IMR-90 (cell line): ENCODE measurements at regions not wholly inside any gene's neighbourhood (a gene's known extent, or its start where the extent isn't known, plus 50 kb on each side); places are given as distances from the start of the nearest gene placed in this dataset.

Source experiments
- ATAC-seq: fragments of 200-7000 bp; cut with Tn5 transposase; 2 replicates; pipeline ENCODE4 v1.9.1; 2020; ENCODE audit warnings: low read depth, mild to moderate bottlenecking, moderate library complexity
- BruUV-seq: library from RNA; stranded (reverse); fragments of 400-500 nt; replicated peaks from 2 replicates; lab custom pipeline; 2021; lab: Mats Ljungman, UMichigan
- CTCF ChIA-PET: fragments of 300-600 bp; formaldehyde crosslinking; extraction: SDS; loops from one replicate; lab custom pipeline; 2021; ENCODE audit warnings: antibody characterized with exemption; lab: Yijun Ruan, JAX
- POLR2A ChIA-PET: fragments of 300-600 bp; sonication (Branson Sonifier 250); formaldehyde crosslinking; loops from one replicate; lab custom pipeline; 2022; ENCODE audit warnings: antibody characterized with exemption; ENCODE audit not compliant: unreplicated experiment; lab: Charles Lee
- DNase-seq: peaks from one replicate; pipeline ENCODE4 v3.0.0; 2013
- H2AFZ ChIP-seq: replicated peaks from 2 replicates; pipeline ENCODE3; 2013; ENCODE audit warnings: low read length, mild to moderate bottlenecking; ENCODE audit not compliant: poor library complexity
- H2AK5ac ChIP-seq: 2 replicates; pipeline ENCODE4 v1.6.1; 2013; ENCODE audit warnings: low read depth, low read length, inconsistent platforms
- H2AK9ac ChIP-seq: replicated peaks from 2 replicates; pipeline ENCODE3; 2013; ENCODE audit warnings: mild to moderate bottlenecking, low read depth, low read length, moderate library complexity; ENCODE audit not compliant: poor library complexity
- H2BK120ac ChIP-seq: 2 replicates; pipeline ENCODE4 v1.6.1; 2013; ENCODE audit warnings: low read depth, low read length, inconsistent platforms
- H2BK15ac ChIP-seq: 3 replicates; pipeline ENCODE4 v1.6.1; 2013; ENCODE audit warnings: low read depth, low read length, inconsistent platforms
- H2BK20ac ChIP-seq: 2 replicates; pipeline ENCODE4 v1.6.1; 2013; ENCODE audit warnings: low read depth, mild to moderate bottlenecking, inconsistent platforms, low read length, moderate library complexity
- H2BK5ac ChIP-seq: 2 replicates; pipeline ENCODE4 v1.6.1; 2013; ENCODE audit warnings: mild to moderate bottlenecking, low read depth, low read length, inconsistent platforms; ENCODE audit not compliant: poor library complexity, severe bottlenecking
- H3K14ac ChIP-seq: replicated peaks from 2 replicates; pipeline ENCODE4 v1.6.1; 2013; ENCODE audit warnings: low read depth, low read length, inconsistent platforms
- H3K18ac ChIP-seq: 2 replicates; pipeline ENCODE4 v1.6.1; 2013; ENCODE audit warnings: low read depth, low read length, control low read depth
- H3K23ac ChIP-seq: 2 replicates; pipeline ENCODE4 v1.6.1; 2013; ENCODE audit warnings: low read depth, low read length, inconsistent platforms
- H3K27ac ChIP-seq: 2 replicates; pipeline ENCODE4 v1.5.1; 2013; ENCODE audit warnings: mild to moderate bottlenecking, control low read depth, low read length; ENCODE audit not compliant: insufficient read depth
- H3K27me3 ChIP-seq: 2 replicates; pipeline ENCODE4 v1.6.1; 2013; ENCODE audit warnings: low read length; ENCODE audit not compliant: control insufficient read depth, insufficient read depth
- H3K36me3 ChIP-seq: 2 replicates; pipeline ENCODE4 v1.6.1; 2013; ENCODE audit warnings: low read length, mixed read lengths; ENCODE audit not compliant: control insufficient read depth, insufficient read depth
- H3K4ac ChIP-seq: 2 replicates; pipeline ENCODE4 v1.6.1; 2013; ENCODE audit warnings: low read depth, low read length, inconsistent platforms
- H3K4me1 ChIP-seq: 2 replicates; pipeline ENCODE4 v1.6.1; 2013; ENCODE audit warnings: low read length, mixed read lengths; ENCODE audit not compliant: control insufficient read depth, insufficient read depth
- H3K4me2 ChIP-seq: 2 replicates; pipeline ENCODE4 v1.6.1; 2013; ENCODE audit warnings: low read depth, mild to moderate bottlenecking, control low read depth, low read length, moderate library complexity
- H3K4me3 ChIP-seq: 2 replicates; pipeline ENCODE4 v1.5.1; 2013; ENCODE audit warnings: low read depth, mild to moderate bottlenecking, control low read depth, low read length, moderate library complexity; ENCODE audit not compliant: insufficient read depth
- H3K56ac ChIP-seq: 2 replicates; pipeline ENCODE4 v1.6.1; 2013; ENCODE audit warnings: low read length, inconsistent platforms; ENCODE audit not compliant: insufficient read depth; ENCODE audit errors: extremely low read depth
- H3K79me1 ChIP-seq, 2 experiments: 2 replicates each; pipeline ENCODE4 v1.6.1; 2013; ENCODE audit warnings: low read length in 2 of 2, inconsistent platforms in 1 of 2, low read depth in 1 of 2
- H3K9ac ChIP-seq: 2 replicates; pipeline ENCODE4 v1.6.1; 2013; ENCODE audit warnings: low read depth, low read length, control low read depth
- H3K9me1 ChIP-seq: 2 replicates; pipeline ENCODE4 v1.6.1; 2013; ENCODE audit warnings: low read length, inconsistent platforms; ENCODE audit not compliant: insufficient read depth
- H3K9me3 ChIP-seq: 2 replicates; pipeline ENCODE4 v1.6.1; 2013; ENCODE audit warnings: low read length; ENCODE audit not compliant: control insufficient read depth, insufficient read depth
- H4K20me1 ChIP-seq: 2 replicates; pipeline ENCODE4 v1.6.1; 2013; ENCODE audit warnings: low read length, inconsistent platforms; ENCODE audit not compliant: insufficient read depth
- H4K5ac ChIP-seq: 2 replicates; pipeline ENCODE4 v1.6.1; 2013; ENCODE audit warnings: mild to moderate bottlenecking, low read depth, low read length, control low read depth
- H4K8ac ChIP-seq, 2 experiments: 2 replicates each; pipeline ENCODE4 v1.6.1; 2013; ENCODE audit warnings: low read depth in 2 of 2, low read length in 2 of 2, control low read depth in 1 of 2, inconsistent platforms in 1 of 2
- H4K91ac ChIP-seq: 2 replicates; pipeline ENCODE4 v1.6.1; 2013; ENCODE audit warnings: low read depth, low read length, inconsistent platforms; ENCODE audit not compliant: insufficient read depth
- BHLHE40 ChIP-seq: fragments of 150-350 bp; IDR thresholded peaks from 2 replicates; pipeline ENCODE4 v1.6.1; 2016; ENCODE audit warnings: mild to moderate bottlenecking, low read depth, low read length
- CEBPB ChIP-seq: IDR thresholded peaks from 2 replicates; pipeline ENCODE4 v1.6.1; 2012; ENCODE audit warnings: low read depth, low read length, improper control_type of control experiment
- CHD1 ChIP-seq: IDR thresholded peaks from 2 replicates; pipeline ENCODE4 v1.6.1; 2012; ENCODE audit warnings: low read depth, low read length, improper control_type of control experiment
- ELK1 ChIP-seq: fragments of 150-350 bp; IDR thresholded peaks from 2 replicates; pipeline ENCODE4 v1.6.1; 2016; ENCODE audit warnings: low read depth, mild to moderate bottlenecking, low read length, moderate library complexity, borderline replicate concordance
- FOS ChIP-seq: fragments of 150-350 bp; IDR thresholded peaks from 2 replicates; pipeline ENCODE4 v1.6.1; 2016; ENCODE audit warnings: low read depth, low read length
- MXI1 ChIP-seq: IDR thresholded peaks from 2 replicates; pipeline ENCODE4 v1.6.1; 2012; ENCODE audit warnings: low read depth, mild to moderate bottlenecking, low read length, moderate library complexity, borderline replicate concordance
- NFE2L2 ChIP-seq: fragments of 150-350 bp; IDR thresholded peaks from 2 replicates; pipeline ENCODE4 v1.6.1; 2016; ENCODE audit warnings: low read depth, mild to moderate bottlenecking, low read length
- RAD21 ChIP-seq: IDR thresholded peaks from 2 replicates; pipeline ENCODE4 v1.6.1; 2012; ENCODE audit warnings: low read length, improper control_type of control experiment
- RCOR1 ChIP-seq: IDR thresholded peaks from 2 replicates; pipeline ENCODE4 v1.6.1; 2012; ENCODE audit warnings: mild to moderate bottlenecking, low read length, improper control_type of control experiment; ENCODE audit not compliant: insufficient replicate concordance
- RFX5 ChIP-seq: IDR thresholded peaks from 2 replicates; pipeline ENCODE4 v1.8.0; 2012; ENCODE audit warnings: low read depth, mild to moderate bottlenecking, low read length, moderate library complexity
- SMC3 ChIP-seq: fragments of 150-350 bp; IDR thresholded peaks from 2 replicates; pipeline ENCODE4 v1.6.1; 2016; ENCODE audit warnings: low read depth, mild to moderate bottlenecking, antibody characterized with exemption, low read length, moderate library complexity
- USF2 ChIP-seq: fragments of 150-350 bp; IDR thresholded peaks from 2 replicates; pipeline ENCODE4 v1.6.1; 2017; ENCODE audit warnings: mild to moderate bottlenecking, antibody characterized with exemption, low read length, low read depth
- WGBS, 2 experiments: methylation state at CpG; one replicate each; pipeline versions ENCODE4 v1.1.5 to v1.1.7; 2013; ENCODE audit warnings: missing lambda C conversion rate in 2 of 2; ENCODE audit not compliant: insufficient read length in 1 of 2; ENCODE audit errors: extremely low coverage in 2 of 2; 5-methylcytosine and 5-hydroxymethylcytosine counted together
- dilution Hi-C: fragments of 300-500 bp; cut with HindIII; formaldehyde crosslinking; loops from one replicate; pipeline ENCODE4 v1.14.3; 2018; ENCODE audit warnings: low sequenced_read_pairs; ENCODE audit not compliant: unreplicated experiment
- in situ Hi-C: fragments of 300-500 bp; cut with MboI; formaldehyde crosslinking; loops from 3 replicates; pipeline ENCODE4 v1.14.3; 2019; ENCODE audit warnings: low sequenced_read_pairs, inconsistent platforms, mixed read lengths
- intact Hi-C: fragments of 100-400 bp; cut with micrococcal nuclease; formaldehyde crosslinking; loops from 2 replicates; pipeline ENCODE4 v1.10.0; 2022

GRCh38 chr7:127513311-127513710, 72.1 kb downstream of the GCC1 start:
- no peak for TF ChIP-seq RFX5
- TF ChIP-seq SMC3: no peak
- TF ChIP-seq BHLHE40: no peak
- TF ChIP-seq RAD21: no peak
- TF ChIP-seq ELK1: no peak
- TF ChIP-seq USF2: no peak
- no peak for TF ChIP-seq CEBPB
- no peak for TF ChIP-seq MXI1
- no peak for TF ChIP-seq CHD1
- TF ChIP-seq NFE2L2: no peak
- no peak for TF ChIP-seq FOS
- no peak for TF ChIP-seq RCOR1
- H4K8ac ChIP-seq: no peak overlapping the region
- no peak overlapping the region for H3K56ac ChIP-seq
- ChIA-PET POLR2A (no interaction called here), CTCF (interaction anchor here (1.6 kb wide), 1 partner anchor 710 kb away, joined by 5 read pairs; no protein-coding TSS in a partner anchor)
- no peak overlapping the region for H3K4me3 ChIP-seq
- no peaks in the 10 kb centered on the region for H3K9me1 ChIP-seq
- H2BK5ac ChIP-seq: no peak overlapping the region
- H2AK9ac ChIP-seq: no peak overlapping the region
- WGBS, 2 experiments: no CpG with 5 or more reads among the region's 11 CpGs
- no peak overlapping the region for H3K4me2 ChIP-seq
- intact Hi-C loops: no loop called here
- H3K23ac ChIP-seq: no peak overlapping the region
- dilution Hi-C loops: no loop called here
- no peaks in the 10 kb centered on the region for H3K36me3 ChIP-seq
- DNase-seq: no peak
- H2BK120ac ChIP-seq: no peak overlapping the region
- H4K5ac ChIP-seq: no peak overlapping the region
- no peaks in the 10 kb centered on the region for H3K4me1 ChIP-seq
- in situ Hi-C loops: loop anchor here (25.0 kb wide), 1 partner anchor 701 kb away; no protein-coding TSS in a partner anchor
- H3K27me3 ChIP-seq: no peaks in the 10 kb centered on the region
- no peaks in the 10 kb centered on the region for H3K9me3 ChIP-seq
- no peak overlapping the region for H3K9ac ChIP-seq
- no peak overlapping the region for H3K27ac ChIP-seq
- H2AK5ac ChIP-seq: no peak overlapping the region
- no peak overlapping the region for H4K91ac ChIP-seq
- H3K14ac ChIP-seq: no peak overlapping the region
- H2BK20ac ChIP-seq: no peak overlapping the region
- no peak overlapping the region for H2BK15ac ChIP-seq
- no peaks in the 10 kb centered on the region for H4K20me1 ChIP-seq
- H3K18ac ChIP-seq: no peak overlapping the region
- H3K4ac ChIP-seq: no peak overlapping the region
- no peaks in the 10 kb centered on the region for H3K79me1 ChIP-seq
- no peak overlapping the region for H2AFZ ChIP-seq
- no TSS peak for BruUV-seq
- ATAC-seq: no peak
